GM21529 (cell line): ENCODE measurements at regions not wholly inside any gene's neighbourhood (a gene's known extent, or its start where the extent isn't known, plus 50 kb on each side); places are given as distances from the start of the nearest gene placed in this dataset.

Experiments
- ATAC-seq: cut with Tn5 transposase; IDR thresholded peaks from one replicate; pipeline ENCODE4 v1.9.1; 2021; ENCODE audit not compliant: unreplicated experiment

DNA sequence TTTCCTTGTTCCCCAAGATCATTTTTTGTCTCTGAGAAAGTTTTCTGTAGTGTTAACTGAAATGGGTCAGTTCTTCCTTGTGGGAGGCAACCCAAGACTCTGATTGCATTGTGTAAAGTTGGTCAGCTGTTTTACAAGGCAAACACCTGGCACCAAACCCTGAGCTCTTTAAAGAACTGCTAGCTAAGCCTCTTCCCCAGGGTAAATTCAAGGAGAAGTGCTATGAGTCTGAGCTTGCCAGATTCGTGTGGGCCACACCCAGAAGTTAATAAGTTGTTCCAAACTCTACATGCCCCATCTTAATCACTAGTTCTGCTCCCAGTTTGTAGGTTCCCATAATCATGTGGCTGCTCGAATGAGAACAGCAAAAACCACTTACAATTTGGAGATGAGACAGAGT, 214.5 kb downstream of the BTG1 start:
- no peak for ATAC-seq

GRCh38 chr12:91928501-91928900, 217.1 kb downstream of the BTG1 start:
- no peak for ATAC-seq

DNA sequence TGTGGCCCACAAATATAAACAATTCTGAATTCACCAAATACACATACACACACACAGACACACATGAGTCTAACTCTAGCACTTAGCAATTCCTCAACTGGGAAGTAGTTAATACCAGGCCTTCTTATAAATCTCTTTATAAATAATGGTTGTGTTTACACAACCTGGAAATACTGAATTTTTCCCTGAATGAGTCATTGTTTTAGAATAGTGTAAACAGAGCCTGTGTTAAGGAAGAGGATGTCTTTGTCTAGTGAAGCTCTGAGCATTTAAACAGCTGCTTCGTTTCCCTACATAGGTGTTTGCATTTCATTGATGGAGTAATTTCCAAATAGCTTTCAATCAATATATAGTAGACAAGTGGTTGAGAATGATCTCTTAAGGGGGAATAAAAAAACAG, 218.8 kb downstream of the BTG1 start:
- no peak for ATAC-seq

DNA sequence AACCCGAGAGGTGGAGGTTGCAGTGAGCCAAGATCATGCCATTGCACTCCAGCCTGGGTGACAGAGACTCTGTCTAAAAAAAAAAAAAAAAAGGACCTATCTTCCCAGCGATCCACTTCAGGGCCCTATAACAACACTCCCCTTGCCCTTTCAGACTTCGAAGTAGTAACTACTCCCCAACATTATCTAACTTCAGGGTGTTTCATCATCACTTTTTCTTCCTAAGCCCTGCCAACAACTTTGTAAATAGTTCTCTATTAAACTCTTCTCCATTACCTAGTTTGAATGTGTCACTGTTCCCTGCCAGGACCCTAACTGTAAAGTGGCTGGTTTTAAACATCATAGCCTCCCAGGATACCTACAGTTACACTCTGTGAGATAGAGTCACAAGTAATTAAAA, 220.8 kb downstream of the BTG1 start:
- ATAC-seq: no peak

DNA sequence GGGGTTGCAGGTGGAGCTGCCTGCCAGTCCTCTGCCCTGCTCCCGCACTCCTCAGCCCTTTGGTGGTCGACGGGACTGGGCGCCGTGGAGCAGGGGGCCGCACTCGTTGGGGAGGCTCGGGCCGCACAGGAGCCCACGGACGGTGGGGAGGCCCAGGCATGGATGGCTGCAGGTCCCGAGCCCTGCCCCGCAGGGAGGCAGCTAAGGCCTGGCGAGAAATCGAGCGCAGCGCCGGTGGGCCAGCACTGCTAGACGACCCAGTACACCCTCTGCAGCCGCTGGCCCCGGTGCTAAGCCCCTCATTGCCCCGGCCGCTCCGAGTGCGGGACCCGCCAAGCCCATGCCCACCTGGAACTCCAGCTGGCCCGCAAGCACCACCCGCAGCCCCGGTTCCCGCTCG, 221.8 kb downstream of the BTG1 start:
- ATAC-seq: no peak

DNA sequence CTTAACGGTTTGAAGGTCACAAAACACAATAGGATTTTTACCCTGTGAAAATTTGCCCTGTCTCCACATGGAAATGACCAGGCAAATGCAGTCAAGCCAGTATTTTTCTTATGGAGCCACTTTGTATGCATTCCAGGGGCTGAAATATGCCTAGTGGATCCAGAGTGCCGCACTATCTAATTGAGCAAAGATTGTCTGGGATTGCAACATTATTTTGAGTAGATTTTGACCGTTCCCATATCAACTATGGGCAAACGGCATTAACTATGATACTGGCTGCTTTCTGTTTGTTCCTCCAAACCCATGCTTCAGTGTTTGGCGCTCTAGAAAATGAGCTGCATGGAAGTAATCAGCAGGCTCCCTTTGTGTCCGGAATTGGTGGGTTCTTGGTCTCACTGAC, 223.0 kb downstream of the BTG1 start:
- ATAC-seq: no peak

DNA sequence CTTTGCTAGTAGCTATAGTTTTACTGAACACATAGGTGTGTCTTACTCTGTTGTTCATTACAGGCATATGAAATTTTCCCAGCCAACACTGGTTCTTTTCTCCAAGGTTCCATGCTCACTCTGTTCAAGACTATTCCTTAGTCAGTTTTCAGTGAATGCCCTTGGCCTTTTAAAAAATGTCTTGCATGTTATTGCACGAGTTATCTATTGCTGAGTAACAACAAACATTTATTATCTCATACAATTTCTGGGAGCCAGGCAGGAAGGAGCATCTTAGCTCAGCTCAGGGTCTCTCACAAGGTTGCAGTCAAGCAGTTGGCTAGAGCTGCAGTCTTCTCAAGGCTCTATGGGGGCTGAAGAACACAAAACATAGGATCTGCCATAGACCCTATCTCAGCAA, 223.5 kb downstream of the BTG1 start:
- no peak for ATAC-seq

DNA sequence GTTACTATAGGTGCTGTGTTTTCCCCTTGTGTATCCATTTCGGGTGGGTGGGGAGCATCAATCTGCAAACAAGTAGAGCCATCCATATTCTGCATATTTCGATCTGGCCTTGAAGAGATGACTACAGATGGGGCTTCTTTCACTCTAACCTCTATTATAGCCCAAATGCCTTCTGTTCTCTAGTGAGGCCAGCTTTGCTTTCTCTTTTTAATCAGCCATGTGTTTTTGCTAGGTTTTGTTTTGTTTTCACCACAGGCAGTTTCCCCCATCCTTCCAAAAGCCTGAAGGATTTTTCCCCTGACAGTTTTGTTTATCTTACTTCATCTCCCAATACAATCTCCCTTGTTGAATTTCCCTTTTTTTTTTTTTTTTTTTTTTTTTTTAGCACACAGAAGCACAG, 224.1 kb downstream of the BTG1 start:
- ATAC-seq: no peak

DNA sequence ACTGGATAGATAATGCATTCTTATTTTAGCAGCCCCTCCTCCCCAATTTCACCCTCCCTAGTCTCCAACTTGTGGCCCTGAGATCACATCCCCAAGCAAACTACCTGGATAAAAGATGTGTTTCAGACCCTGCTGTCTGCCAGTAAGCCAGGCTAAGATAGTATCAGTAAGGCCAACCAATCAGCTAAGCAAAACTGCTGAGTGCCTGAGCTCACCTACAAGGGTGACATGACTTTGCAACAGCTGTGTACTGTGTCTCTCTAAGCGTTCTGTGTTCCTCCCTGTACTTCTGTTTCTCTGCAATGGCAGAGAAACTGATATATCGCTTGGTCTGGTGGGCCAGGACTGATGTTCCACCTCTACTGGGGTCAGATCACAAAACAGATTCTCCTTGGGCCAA, 224.9 kb downstream of the BTG1 start:
- ATAC-seq: no peak

- no peak for ATAC-seq
Observed at GRCh38 chr12:91920276-91920675, 225.4 kb downstream of the BTG1 start.

DNA sequence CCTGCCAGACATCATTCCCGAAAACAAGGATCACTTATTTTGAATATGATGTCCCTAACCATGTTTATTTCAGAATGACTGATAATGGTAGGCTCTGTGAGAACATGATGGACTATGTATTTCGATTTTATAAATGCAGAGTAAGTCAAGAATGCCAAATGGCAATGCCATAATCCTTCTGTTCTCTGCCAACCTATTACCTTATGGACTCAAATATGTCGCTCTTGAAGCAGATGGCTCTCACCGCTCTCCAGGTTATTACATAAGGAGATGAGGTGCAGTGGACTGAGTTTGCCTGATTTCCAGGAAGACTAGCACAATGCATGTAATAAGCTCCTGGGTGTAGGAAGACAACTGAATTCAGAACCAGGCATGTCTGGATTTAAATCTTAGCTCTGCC, 227.2 kb downstream of the BTG1 start:
- no peak for ATAC-seq

DNA sequence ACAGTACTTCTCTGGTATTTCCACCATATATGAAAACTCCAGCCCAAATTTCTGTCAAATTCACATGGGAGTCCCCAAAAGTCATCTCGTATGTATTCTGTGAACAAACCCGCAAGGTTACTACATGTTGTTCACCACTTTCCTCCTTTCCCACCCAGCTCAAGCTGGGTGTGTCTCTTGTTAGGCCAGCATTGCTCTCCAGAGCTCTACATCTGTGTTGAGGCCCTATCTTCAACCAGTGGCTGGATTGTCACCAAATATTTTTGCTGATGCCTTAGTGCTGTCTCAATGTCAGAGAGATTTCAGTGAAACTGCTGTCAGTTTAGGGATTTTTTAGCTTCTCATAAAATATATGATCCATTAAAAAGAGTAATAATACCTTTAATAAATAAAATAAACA, 230.9 kb downstream of the BTG1 start:
- no peak for ATAC-seq

- no peak for ATAC-seq
Observed at GRCh38 chr12:91913651-91914050, 232.0 kb downstream of the BTG1 start.

GRCh38 chr12:91913124-91913523, 232.5 kb downstream of the BTG1 start:
- ATAC-seq: no peak

DNA sequence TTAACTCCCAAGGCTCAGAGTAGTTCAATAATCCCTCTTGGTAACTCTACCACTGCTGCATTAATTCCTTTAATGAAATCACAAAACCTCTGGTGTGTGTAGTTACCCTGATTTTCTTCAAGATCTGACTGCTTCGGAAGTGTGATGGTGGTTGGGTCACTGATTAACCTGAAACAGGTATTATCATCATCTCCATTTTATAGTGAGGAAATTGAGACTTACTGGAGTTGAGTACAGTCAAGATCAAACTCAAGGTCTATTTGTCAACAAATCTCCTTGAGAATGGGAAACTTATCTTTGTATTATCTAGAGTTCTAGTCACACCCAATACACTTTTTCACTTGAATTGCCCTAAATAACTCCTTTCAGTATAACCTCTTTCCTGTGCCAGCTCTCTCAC, 233.5 kb downstream of the BTG1 start:
- no peak for ATAC-seq

DNA sequence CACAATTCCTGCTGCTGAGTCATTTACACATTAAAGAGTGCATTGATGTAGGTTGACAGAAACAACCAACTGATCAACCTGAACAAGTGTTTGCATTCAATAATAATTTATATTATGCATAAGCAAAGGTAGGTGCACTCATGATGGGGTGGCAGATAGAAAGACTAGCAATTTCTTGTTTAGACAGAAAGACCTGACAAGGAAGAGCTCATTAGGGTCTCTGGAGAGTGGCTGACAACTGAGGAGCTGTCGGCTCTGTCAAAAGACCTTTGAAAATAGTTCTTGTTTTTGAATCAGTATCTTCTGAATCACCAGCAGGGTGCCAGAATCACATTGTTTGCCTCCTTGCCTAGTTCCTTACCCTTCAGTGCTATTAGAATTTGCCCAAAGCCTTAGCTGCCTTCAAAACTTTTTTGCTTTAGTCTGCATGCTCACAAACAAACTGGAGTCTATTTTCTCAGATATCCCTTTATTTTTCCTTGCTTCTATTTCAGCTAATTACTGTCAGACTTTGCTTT, 234.7 kb downstream of the BTG1 start:
- no peak for ATAC-seq

GRCh38 chr12:91902860-91903683, 242.6 kb downstream of the BTG1 start:
- ATAC-seq: no peak

- no peak for ATAC-seq
Observed at GRCh38 chr12:91901381-91902074, 244.1 kb downstream of the BTG1 start.

- no peak for ATAC-seq
Observed at GRCh38 chr12:91900971-91901370, 244.7 kb downstream of the BTG1 start.

DNA sequence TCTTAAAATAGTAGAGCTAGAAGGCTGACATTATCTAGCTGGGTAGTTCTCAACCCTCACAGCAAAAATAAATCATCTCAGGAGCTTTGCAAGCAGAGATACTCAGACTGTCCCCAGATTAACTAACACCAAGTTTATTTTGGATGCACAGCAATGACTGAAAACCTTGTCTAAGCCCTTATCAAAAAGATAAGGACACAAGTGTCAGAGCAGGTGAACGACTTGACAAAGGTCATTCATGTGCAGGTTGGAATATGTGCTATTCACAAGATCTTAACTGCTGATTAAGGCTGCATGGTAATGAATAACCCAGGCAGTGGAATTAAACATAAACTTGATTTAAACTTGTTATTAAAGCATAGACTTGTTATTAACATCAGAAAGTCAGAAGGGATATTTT, 246.6 kb downstream of the BTG1 start:
- no peak for ATAC-seq

- no peak for ATAC-seq
Observed at GRCh38 chr12:91897025-91897515, 248.6 kb downstream of the BTG1 start.

GRCh38 chr12:91896286-91897024, 249.2 kb downstream of the BTG1 start:
- ATAC-seq: no peak
